ENCODE measurements at regions not wholly inside any gene's neighbourhood (a gene's known extent, or its start where the extent isn't known, plus 50 kb on each side); places are given as distances from the start of the nearest gene placed in this dataset.

GRCh38 chr12:31868965-31869364 is 90.2 kb upstream of the RESF1 start:
- TF ChIP-seq CTCF (IDR thresholded peaks at IDR 0.05) (no peak), POLR2AphosphoS5 (IDR thresholded peaks at IDR 0.05) (no peak), POLR2A (IDR thresholded peaks at IDR 0.05) (no peak), EP300 (IDR thresholded peaks at IDR 0.05) (no peak)

Measured in upper lobe of left lung (tissue), 4 donors.